ENCODE measurements at regions not wholly inside any gene's neighbourhood (a gene's known extent, or its start where the extent isn't known, plus 50 kb on each side); places are given as distances from the start of the nearest gene placed in this dataset.
"Not testable (repeated sequence)": the region's sequence is repeated elsewhere in the genome, so short reads cannot be mapped to it uniquely, and the experiment has no call there.

- no peak for DNase-seq
- Mint-ChIP-seq H3K36me3 (ENCODE audit: unreplicated experiment) (no peaks in the 10 kb centered on the region), H3K27me3 (ENCODE audit: unreplicated experiment) (peaks cover 3% of the 10 kb centered on the region), H3K27ac (ENCODE audit: unreplicated experiment) (no peak overlapping the region), H3K4me3 (ENCODE audit: unreplicated experiment) (no peak overlapping the region), H3K4me1 (ENCODE audit: low read depth, unreplicated experiment) (peaks cover 8% of the 10 kb centered on the region), H3K9me3 (ENCODE audit: unreplicated experiment) (peaks cover 1% of the 10 kb centered on the region)
- no peak for TF ChIP-seq CTCF (IDR thresholded peaks at IDR 0.05; ENCODE audit: partially characterized antibody, unreplicated experiment)
Observed at GRCh38 chr2:20499387-20499786, 52.5 kb downstream of the RHOB start.

- H3K36me3 Mint-ChIP-seq (ENCODE audit: unreplicated experiment) = no peaks in the 10 kb centered on the region
Observed at GRCh38 chr2:20501974-20502373, 55.1 kb downstream of the RHOB start.

GRCh38 chr2:20502496-20502895, 55.6 kb downstream of the RHOB start:
- H3K27ac Mint-ChIP-seq (ENCODE audit: unreplicated experiment); H3K4me3 Mint-ChIP-seq (ENCODE audit: unreplicated experiment); H3K27me3 Mint-ChIP-seq (ENCODE audit: unreplicated experiment); H3K9me3 Mint-ChIP-seq (ENCODE audit: unreplicated experiment); DNase-seq; H3K4me1 Mint-ChIP-seq (ENCODE audit: low read depth, unreplicated experiment); H3K36me3 Mint-ChIP-seq (ENCODE audit: unreplicated experiment): not testable (repeated sequence)

More at GRCh38 chr2:20501974-20502373, 55.1 kb downstream of the RHOB start:
- no peak for TF ChIP-seq CTCF (IDR thresholded peaks at IDR 0.05; ENCODE audit: partially characterized antibody, unreplicated experiment)
- Mint-ChIP-seq H3K27me3 (ENCODE audit: unreplicated experiment) (peaks cover 3% of the 10 kb centered on the region), H3K27ac (ENCODE audit: unreplicated experiment) (no peak overlapping the region), H3K4me1 (ENCODE audit: low read depth, unreplicated experiment) (peaks cover 4% of the 10 kb centered on the region), H3K9me3 (ENCODE audit: unreplicated experiment) (peaks cover 1% of the 10 kb centered on the region), H3K4me3 (ENCODE audit: unreplicated experiment) (no peak overlapping the region)
- DNase-seq = no peak

- no peaks in the 10 kb centered on the region for H3K36me3 Mint-ChIP-seq (ENCODE audit: unreplicated experiment)
- H3K4me1 Mint-ChIP-seq (ENCODE audit: low read depth, unreplicated experiment) = peaks cover 5% of the 10 kb centered on the region
- no peaks in the 10 kb centered on the region for H3K27me3 Mint-ChIP-seq (ENCODE audit: unreplicated experiment)
- no peak overlapping the region for H3K27ac Mint-ChIP-seq (ENCODE audit: unreplicated experiment)
- no peak for DNase-seq
- H3K4me3 Mint-ChIP-seq (ENCODE audit: unreplicated experiment) = no peak overlapping the region
- peaks cover 1% of the 10 kb centered on the region for H3K9me3 Mint-ChIP-seq (ENCODE audit: unreplicated experiment)
- TF ChIP-seq CTCF (IDR thresholded peaks at IDR 0.05; ENCODE audit: partially characterized antibody, unreplicated experiment) = no peak
Observed at GRCh38 chr2:20504174-20504573, 57.3 kb downstream of the RHOB start.

- Mint-ChIP-seq H3K36me3 (ENCODE audit: unreplicated experiment) (peaks cover 4% of the 10 kb centered on the region), H3K4me3 (ENCODE audit: unreplicated experiment) (no peak overlapping the region), H3K4me1 (ENCODE audit: low read depth, unreplicated experiment) (peaks cover 6% of the 10 kb centered on the region), H3K27ac (ENCODE audit: unreplicated experiment) (no peak overlapping the region), H3K27me3 (ENCODE audit: unreplicated experiment) (no peaks in the 10 kb centered on the region), H3K9me3 (ENCODE audit: unreplicated experiment) (peaks cover 3% of the 10 kb centered on the region)
- no peak for TF ChIP-seq CTCF (IDR thresholded peaks at IDR 0.05; ENCODE audit: partially characterized antibody, unreplicated experiment)
- no peak for DNase-seq
Observed at GRCh38 chr2:20506201-20506685, 59.4 kb downstream of the RHOB start.
